ENCODE measurements at regions not wholly inside any gene's neighbourhood (a gene's known extent, or its start where the extent isn't known, plus 50 kb on each side); places are given as distances from the start of the nearest gene placed in this dataset.

- no peak for DNase-seq
Measured at GRCh38 chr5:175236176-175236575, 207.8 kb downstream of the DRD1 start.

DNA sequence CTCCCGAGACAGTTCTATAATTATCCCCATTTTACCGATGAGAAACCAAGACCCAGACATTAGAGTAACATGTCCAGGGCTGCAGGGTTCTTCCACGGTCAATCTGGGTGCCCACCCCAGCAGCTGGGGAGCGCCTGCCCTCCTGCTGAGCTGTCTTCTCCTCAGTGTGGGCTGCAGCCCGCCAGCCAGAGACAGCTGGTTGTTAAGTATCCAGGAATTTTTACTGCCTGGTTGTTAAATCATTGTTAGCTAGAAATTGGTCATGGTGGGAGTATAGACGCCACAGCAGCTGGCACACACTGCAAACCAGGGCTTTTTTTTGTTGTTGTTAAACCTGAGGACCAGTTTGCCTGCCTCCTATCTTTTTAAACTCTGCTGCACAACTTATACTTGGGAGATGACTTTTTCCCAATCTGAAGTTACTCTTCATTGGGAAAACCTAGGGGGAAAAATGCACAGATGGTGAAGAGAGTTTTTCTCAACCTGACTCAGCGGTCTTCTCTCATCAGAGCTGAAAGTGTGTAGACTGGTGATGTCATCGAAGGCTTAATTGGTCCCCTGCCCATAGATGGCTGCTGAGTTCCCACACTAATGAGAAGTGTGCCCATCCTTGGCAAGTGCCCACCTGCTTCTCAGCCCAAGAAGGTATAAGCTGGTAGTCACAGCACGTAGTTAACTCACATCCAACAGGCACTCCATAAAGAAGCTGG is 208.6 kb downstream of the DRD1 start:
- no peak for DNase-seq

DNA sequence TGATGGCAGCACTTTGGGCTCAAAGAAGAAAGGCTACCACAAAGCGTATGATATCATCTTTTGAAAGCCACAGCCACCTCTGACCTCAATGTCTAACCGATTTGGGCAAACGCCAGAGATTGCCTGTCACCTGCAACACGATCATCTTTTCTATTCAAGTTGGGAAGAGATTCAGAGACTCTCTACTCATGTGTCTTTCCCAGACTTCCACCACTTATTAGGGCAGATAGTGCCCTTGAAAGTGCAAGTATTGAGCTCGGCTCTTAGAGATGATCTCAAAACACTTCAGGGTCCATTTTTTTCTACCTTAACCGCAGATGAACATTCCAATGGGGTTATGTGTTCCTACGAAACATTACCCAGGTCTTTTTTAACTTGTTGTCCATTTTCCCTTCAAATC is 213.7 kb downstream of the DRD1 start:
- DNase-seq = no peak

GRCh38 chr5:175226506-175226905 is 217.5 kb downstream of the DRD1 start:
- no peak for DNase-seq

GRCh38 chr5:175223291-175223690 is 220.7 kb downstream of the DRD1 start:
- DNase-seq = no peak

DNA sequence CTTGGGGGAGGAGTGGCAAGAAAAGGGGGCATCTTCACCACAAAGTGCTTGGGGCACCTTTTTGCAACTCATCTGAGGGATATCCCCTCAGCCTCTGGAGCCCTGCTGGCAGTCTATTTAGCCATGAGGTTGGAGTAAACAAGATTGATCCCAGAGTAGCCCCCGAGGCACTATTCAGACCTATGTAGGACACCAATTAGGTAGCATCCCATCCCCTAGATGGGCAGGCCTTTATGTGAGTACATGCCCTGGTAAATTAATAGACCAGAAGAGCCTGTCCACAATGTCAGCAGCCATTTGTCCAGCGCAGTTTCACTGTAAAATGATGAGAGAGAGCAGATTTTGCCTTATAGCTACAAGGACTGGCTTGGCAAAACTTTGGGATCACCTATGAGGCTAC is 221.4 kb downstream of the DRD1 start:
- DNase-seq = no peak

GRCh38 chr5:175220549-175220948 is 223.4 kb downstream of the DRD1 start:
- no peak for DNase-seq

DNA sequence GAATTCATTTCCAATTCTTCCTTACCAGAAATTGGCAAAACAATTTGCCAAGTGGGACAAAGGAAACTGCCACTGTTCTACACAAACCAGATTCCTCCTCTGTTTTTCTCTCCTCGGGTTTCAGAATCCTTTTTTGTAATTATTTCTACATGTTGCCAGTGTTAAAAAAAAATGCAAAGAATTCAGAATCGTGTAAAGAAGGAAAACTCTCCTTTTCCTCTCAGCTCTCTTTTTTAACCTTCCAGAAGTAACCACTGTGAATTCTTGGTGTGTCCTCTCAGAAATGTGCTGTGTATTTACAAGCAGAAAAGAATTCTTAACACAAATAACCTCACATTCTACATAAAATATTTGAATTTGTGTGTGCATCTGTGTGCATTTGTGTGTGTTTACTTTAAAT is 224.6 kb downstream of the DRD1 start:
- no peak for DNase-seq

GRCh38 chr5:175216991-175217390 is 227.0 kb downstream of the DRD1 start:
- DNase-seq = no peak

DNA sequence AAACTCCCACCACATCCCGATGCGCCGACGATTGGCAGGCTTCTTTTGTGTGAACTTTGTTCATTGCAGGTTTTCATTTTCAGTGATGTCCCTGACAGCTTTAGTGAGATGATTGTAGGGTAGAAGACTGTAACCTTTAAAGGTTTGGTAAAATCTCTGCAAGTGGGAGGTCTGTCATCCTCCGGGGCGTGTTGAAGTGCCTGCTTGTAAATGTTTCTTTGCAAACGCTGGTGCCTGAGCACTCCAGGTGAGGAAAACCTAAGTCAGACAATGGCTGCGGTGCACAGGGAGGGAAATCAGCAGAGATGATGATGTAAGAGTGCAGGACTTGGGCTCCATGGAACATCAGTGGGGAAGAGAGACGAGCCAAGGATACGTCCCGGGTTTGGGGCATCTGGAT is 228.1 kb downstream of the DRD1 start:
- DNase-seq = no peak

DNA sequence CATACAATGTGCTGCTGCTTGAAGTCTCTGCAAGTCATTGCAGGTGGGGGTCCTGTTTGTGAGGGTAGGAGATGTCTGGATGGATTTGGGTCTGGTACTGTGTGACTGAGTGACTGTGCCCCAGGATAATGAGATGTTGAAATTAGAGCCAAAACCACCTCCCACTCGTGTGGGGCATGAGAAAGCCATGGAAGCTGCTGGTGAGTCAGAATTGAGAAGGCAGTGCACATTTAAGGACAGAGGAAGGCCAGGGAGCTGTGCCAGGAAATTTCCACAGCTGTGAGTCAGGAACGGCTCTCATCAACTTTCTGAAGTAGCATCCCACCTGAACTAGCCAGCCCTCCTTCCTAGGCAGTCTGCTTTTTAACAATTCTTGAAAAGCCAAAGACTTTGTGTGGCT is 229.8 kb downstream of the DRD1 start:
- no peak for DNase-seq

GRCh38 chr5:175211956-175212756 is 231.8 kb downstream of the DRD1 start:
- DNase-seq = no peak

- no peak for DNase-seq
Measured at GRCh38 chr5:175207321-175208040, 236.5 kb downstream of the DRD1 start.

- DNase-seq = no peak
Measured at GRCh38 chr5:175206669-175207068, 237.3 kb downstream of the DRD1 start.

- DNase-seq = peak; percentile 3
Measured at GRCh38 chr5:175202463-175203068, 241.4 kb downstream of the DRD1 start.

- no peak for DNase-seq
Measured at GRCh38 chr5:175201393-175201792, 242.6 kb downstream of the DRD1 start.

DNA sequence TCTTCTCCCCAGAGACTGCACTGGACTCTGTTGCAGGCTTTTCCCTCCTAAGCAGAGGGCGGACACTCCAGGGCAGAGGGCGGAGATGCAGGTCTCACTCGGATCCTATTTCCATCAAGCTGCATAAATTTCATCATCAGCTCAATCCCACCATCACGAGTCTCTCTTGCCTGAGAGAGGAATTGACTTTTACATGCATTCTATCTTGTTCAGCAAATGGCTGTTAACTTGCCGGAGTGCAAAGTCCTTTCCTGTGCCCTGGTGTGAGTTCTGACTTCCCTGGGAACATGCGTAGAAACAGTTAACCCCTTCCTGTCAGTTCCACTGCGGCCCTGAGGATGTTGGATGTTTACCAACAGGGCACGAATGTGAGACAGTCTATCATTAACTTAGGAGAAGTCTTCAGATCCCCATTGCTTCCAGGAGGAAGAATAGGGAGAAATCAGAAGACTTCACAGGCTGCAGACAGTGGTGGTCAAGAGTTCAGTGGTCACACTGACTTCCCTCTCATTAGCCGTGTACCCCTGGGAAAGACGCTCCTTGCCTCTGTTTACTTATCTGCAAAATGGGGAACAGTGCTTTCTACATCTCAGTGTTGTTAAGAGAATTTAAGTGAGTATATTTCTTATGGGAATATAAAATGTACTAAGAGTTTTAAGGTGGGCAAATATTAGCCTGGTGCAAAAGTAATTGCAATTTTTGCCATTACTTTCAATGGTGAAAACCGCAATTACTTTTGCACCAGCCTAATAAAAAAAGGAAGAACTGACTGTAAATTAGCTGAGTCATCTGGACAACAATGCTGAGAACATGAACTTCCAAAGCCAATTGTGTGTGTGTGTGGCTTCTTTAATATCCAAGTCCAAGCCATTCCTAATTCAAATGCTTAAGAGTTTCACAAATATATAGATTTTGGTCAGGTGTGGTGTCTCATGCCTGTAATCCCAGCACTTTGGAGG is 248.0 kb downstream of the DRD1 start:
- DNase-seq = no peak

DNA sequence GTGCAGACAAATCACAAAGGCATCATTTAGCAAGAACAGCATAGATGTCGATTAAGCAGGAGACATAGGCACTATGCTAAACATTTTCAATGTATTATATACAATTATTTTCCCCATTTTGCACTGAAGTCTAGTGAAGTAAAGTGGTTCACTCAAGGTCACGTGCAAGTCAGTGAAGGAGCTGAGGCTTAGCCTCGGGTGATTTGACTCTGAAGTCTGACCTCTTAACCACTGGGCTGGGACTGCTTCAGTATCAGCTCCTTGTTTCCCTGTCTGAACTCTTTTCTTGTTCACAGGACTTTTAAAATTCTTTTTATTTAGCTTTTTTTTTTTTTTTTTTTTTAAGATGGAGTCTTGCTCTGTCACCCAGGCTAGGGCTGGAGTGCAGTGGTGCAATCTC is 262.7 kb downstream of the DRD1 start:
- DNase-seq = no peak

DNA sequence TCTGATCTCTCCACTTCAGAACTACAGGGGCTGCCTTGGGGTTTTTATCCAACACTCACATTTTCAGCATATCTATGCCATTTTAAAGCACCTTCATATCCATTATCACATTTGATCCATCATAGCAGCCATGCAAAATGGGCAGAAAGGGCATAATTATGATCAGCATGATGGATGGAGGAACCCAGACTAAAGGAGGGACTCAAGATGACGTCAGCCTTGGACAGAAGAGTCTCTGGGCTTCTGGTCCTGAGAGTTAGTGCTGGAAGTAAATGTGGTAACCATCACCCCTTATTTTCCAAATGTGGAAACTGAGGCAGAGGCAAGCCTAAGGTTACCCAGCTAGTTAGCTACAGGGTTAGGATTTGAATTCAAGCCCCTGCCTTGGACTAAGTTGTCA is 273.1 kb downstream of the DRD1 start:
- no peak for DNase-seq

GRCh38 chr5:175168882-175169507 is 275.0 kb downstream of the DRD1 start:
- no peak for DNase-seq

- no peak for DNase-seq
Measured at GRCh38 chr5:175166026-175166425, 278.0 kb downstream of the DRD1 start.

Measured in DMS153 (cell line).